Vagina (tissue), 2 donors: ENCODE measurements at regions not wholly inside any gene's neighbourhood (a gene's known extent, or its start where the extent isn't known, plus 50 kb on each side); places are given as distances from the start of the nearest gene placed in this dataset.

ENCODE experiments used
- DNase-seq, 2 donors: peaks; one replicate each; pipeline ENCODE4 v3.0.0-alpha.2; 2017; ENCODE audit errors: extremely low spot score in 2 of 2
- H3K27ac ChIP-seq: fragments of 200-600 bp; sonication (generic); one replicate; pipeline ENCODE4 v1.5.1; 2019
- H3K27me3 ChIP-seq: fragments of 200-600 bp; sonication (generic); one replicate; pipeline ENCODE4 v1.5.1; 2019
- H3K36me3 ChIP-seq, 2 donors: fragments of 200-600 bp; sonication (generic); one replicate each; pipeline ENCODE4 v1.5.1; 2017 to 2019
- H3K4me1 ChIP-seq: fragments of 200-600 bp; sonication (generic); one replicate; pipeline ENCODE4 v1.5.1; 2019
- H3K4me3 ChIP-seq, 2 donors: fragments of 200-600 bp; sonication (generic); 1 replicate in 1 of 2; 2 replicates in 1 of 2; pipeline ENCODE4 v1.5.1; 2016 to 2019
- H3K9me3 ChIP-seq: fragments of 200-600 bp; sonication (generic); one replicate; pipeline ENCODE4 v1.5.1; 2019
- POLR2A ChIP-seq, 2 donors: fragments of 450-650 bp; IDR thresholded peaks; one replicate each; pipeline ENCODE4 v1.6.1; 2017; ENCODE audit warnings: antibody characterized with exemption in 2 of 2, mild to moderate bottlenecking in 2 of 2, moderate library complexity in 2 of 2
- POLR2AphosphoS5 ChIP-seq, 2 donors: sonication (generic); formaldehyde crosslinking; IDR thresholded peaks; one replicate each; pipeline ENCODE4 v1.9.0; 2017; ENCODE audit warnings: antibody characterized with exemption in 2 of 2, mild to moderate bottlenecking in 2 of 2, low read depth in 1 of 2; ENCODE audit not compliant: insufficient read depth in 1 of 2
- intact Hi-C: fragments of 100-400 bp; cut with DNase I; formaldehyde crosslinking; loops from one replicate; pipeline ENCODE4 v1.15.1; 2023
- TF ChIP-seq, protein P1 (sequence below), 3 experiments: fragments of 450-650 bp in 2 of 3; fragments of 200-600 bp in 1 of 3; sonication (generic) in 1 of 3; IDR thresholded peaks; one replicate each; pipeline ENCODE4 v1.5.1; 2017 to 2019; ENCODE audit warnings: antibody characterized with exemption in 3 of 3, mild to moderate bottlenecking in 2 of 3, moderate library complexity in 2 of 3

- Histone ChIP-seq H3K4me1 (peaks cover 9% of the 10 kb centered on the region), H3K9me3 (no peaks in the 10 kb centered on the region), H3K4me3 (no peak overlapping the region), H3K27ac (no peak overlapping the region), H3K27me3 (no peaks in the 10 kb centered on the region), H3K36me3 (no peaks in the 10 kb centered on the region)
- no peak for DNase-seq
- no peak for TF ChIP-seq POLR2AphosphoS5 (IDR thresholded peaks at IDR 0.05; ENCODE audit: insufficient read depth in 1 of 2, low read depth in 1 of 2)
- TF ChIP-seq, protein P1, sequence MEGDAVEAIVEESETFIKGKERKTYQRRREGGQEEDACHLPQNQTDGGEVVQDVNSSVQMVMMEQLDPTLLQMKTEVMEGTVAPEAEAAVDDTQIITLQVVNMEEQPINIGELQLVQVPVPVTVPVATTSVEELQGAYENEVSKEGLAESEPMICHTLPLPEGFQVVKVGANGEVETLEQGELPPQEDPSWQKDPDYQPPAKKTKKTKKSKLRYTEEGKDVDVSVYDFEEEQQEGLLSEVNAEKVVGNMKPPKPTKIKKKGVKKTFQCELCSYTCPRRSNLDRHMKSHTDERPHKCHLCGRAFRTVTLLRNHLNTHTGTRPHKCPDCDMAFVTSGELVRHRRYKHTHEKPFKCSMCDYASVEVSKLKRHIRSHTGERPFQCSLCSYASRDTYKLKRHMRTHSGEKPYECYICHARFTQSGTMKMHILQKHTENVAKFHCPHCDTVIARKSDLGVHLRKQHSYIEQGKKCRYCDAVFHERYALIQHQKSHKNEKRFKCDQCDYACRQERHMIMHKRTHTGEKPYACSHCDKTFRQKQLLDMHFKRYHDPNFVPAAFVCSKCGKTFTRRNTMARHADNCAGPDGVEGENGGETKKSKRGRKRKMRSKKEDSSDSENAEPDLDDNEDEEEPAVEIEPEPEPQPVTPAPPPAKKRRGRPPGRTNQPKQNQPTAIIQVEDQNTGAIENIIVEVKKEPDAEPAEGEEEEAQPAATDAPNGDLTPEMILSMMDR (IDR thresholded peaks at IDR 0.05): no peak
- TF ChIP-seq POLR2A (IDR thresholded peaks at IDR 0.05): no peak
- intact Hi-C loops: no loop called here
Measured at GRCh38 chr5:172575816-172576545, 65.1 kb upstream of the NEURL1B start.

DNA sequence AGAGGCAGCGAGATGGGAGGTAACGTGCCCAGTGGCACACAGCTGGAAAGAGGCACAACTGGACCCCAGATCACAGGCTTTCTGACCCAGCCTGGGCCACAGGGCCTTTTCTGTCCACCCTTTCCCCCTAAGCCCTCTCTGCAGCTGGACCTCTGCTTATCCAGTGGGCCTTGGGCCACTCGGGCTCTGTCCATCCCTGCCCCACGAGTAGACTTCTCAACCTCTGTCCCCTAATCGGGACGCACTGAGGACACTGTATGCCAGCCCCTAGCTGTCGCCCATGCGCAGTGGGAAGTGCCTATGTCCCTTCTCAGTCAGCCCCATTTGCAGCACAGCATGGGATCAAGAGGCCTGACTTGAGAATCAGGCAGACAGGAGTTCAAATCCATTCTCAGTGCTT is 65.6 kb upstream of the NEURL1B start:
- peak overlapping the region; percentile 39 for H3K27ac ChIP-seq

DNA sequence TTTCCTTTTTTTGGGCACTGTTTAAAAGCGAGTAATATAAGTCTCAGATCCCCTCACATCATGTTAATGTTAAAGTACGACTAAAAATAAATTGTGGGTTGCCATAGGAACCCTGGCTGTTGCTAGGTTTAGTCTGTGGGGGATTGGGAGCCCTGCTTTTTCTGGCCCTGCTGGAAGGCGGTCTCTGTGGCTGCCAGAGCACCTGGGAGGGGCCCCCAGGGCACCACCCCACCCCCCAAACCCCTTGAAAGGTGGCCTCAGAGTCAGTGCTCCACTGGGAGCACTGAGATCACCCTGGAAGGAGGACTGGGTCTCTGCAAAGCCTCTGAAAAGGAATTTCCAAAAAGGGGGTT is 66.2 kb upstream of the NEURL1B start:
- Histone ChIP-seq H3K9me3 (no peaks in the 10 kb centered on the region), H3K27ac (peak overlapping the region; percentile 54), H3K4me1 (peaks cover 13% of the 10 kb centered on the region), H3K36me3 (no peaks in the 10 kb centered on the region), H3K4me3 (no peak overlapping the region), H3K27me3 (no peaks in the 10 kb centered on the region)
- DNase-seq: no peak
- TF ChIP-seq POLR2AphosphoS5 (IDR thresholded peaks at IDR 0.05; ENCODE audit: insufficient read depth in 1 of 2, low read depth in 1 of 2): no peak
- intact Hi-C loops: no loop called here

More for the DNA sequence above, 65.6 kb upstream of the NEURL1B start:
- Histone ChIP-seq H3K27me3 (no peaks in the 10 kb centered on the region), H3K4me1 (peaks cover 10% of the 10 kb centered on the region), H3K9me3 (no peaks in the 10 kb centered on the region), H3K36me3 (no peaks in the 10 kb centered on the region), H3K4me3 (no peak overlapping the region)
- intact Hi-C loops: no loop called here
- TF ChIP-seq POLR2A (IDR thresholded peaks at IDR 0.05) (no peak), POLR2AphosphoS5 (IDR thresholded peaks at IDR 0.05; ENCODE audit: insufficient read depth in 1 of 2, low read depth in 1 of 2) (no peak)
- TF ChIP-seq, protein P1 (IDR thresholded peaks at IDR 0.05): no peak
- DNase-seq: no peak

GRCh38 chr5:172573986-172574870 is 66.8 kb upstream of the NEURL1B start:
- no peak for TF ChIP-seq POLR2A (IDR thresholded peaks at IDR 0.05)
- H3K4me1 ChIP-seq: peaks cover 13% of the 10 kb centered on the region

DNA sequence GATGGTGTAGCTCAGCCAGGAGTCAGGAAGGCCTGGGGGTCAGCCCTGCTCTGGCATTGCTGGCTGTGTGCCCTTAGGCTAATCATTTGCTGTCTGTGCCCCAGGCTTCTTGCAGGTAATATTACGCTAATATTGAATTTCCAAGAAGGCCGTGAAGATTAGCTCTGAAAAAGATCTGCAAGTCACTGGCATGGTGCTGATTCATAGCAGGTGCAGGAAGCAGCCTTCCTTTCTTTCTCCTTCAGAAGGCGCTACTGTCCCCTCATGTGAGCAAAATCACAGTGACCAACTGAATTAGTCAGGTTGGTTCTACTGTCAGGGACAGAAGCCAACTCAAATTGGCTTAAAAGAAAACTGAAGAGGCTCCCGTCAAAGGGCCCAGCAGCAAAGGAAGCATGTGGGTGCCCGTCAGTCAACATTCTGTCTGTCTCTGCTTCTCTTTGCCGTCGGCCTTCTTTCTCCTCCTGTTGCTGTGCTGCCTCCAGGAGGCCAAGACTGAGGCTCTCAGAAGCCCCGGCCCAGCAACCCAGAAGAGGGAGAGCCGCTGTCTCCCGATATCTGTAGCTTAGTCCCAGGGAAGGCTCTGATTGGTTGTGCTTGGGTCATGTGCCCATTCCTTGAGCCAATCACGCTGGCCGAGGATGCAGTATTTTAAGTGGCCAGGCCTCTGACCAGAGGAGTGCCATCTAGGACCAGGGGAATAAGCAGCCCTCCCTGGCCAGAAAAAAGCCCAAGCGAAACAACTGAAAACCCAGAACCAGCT is 67.8 kb upstream of the NEURL1B start:
- DNase-seq: no peak
- intact Hi-C loops: no loop called here
- Histone ChIP-seq H3K4me1 (peaks cover 13% of the 10 kb centered on the region), H3K27ac (peak overlapping the region; percentile 54), H3K27me3 (no peaks in the 10 kb centered on the region), H3K4me3 (no peak overlapping the region), H3K9me3 (no peaks in the 10 kb centered on the region), H3K36me3 (no peaks in the 10 kb centered on the region)
- TF ChIP-seq POLR2AphosphoS5 (IDR thresholded peaks at IDR 0.05; ENCODE audit: insufficient read depth in 1 of 2, low read depth in 1 of 2): no peak
- TF ChIP-seq POLR2A (IDR thresholded peaks at IDR 0.05): no peak
- TF ChIP-seq, protein P1 (IDR thresholded peaks at IDR 0.05): no peak

More at GRCh38 chr5:172573986-172574870, 66.8 kb upstream of the NEURL1B start:
- H3K4me3 ChIP-seq: no peak overlapping the region
- H3K27me3 ChIP-seq: no peaks in the 10 kb centered on the region
- peak overlapping the region; percentile 54 for H3K27ac ChIP-seq
- H3K36me3 ChIP-seq: no peaks in the 10 kb centered on the region
- DNase-seq: no peak
- intact Hi-C loops: no loop called here
- no peaks in the 10 kb centered on the region for H3K9me3 ChIP-seq
